HFFc6 (cell line): ENCODE measurements at regions not wholly inside any gene's neighbourhood (a gene's known extent, or its start where the extent isn't known, plus 50 kb on each side); places are given as distances from the start of the nearest gene placed in this dataset.
"Not testable (repeated sequence)": the region's sequence is repeated elsewhere in the genome, so short reads cannot be mapped to it uniquely, and the experiment has no call there.

ENCODE experiments used
- DNase-seq: peaks from one replicate; pipeline ENCODE4 v3.0.0-alpha.2; 2018
- H3K27ac Mint-ChIP-seq: 2 replicates; pipeline ENCODE4 v1.8.0; 2020; ENCODE audit warnings: mild to moderate bottlenecking, mixed read lengths
- H3K27me3 Mint-ChIP-seq: 2 replicates; pipeline ENCODE4 v1.8.0; 2021; ENCODE audit warnings: mild to moderate bottlenecking, moderate library complexity, mixed read lengths; ENCODE audit not compliant: insufficient read depth
- H3K36me3 Mint-ChIP-seq: 2 replicates; pipeline ENCODE4 v1.8.0; 2021; ENCODE audit warnings: low read depth, mixed read lengths
- H3K4me1 Mint-ChIP-seq: 2 replicates; pipeline ENCODE4 v1.8.0; 2020; ENCODE audit warnings: low read depth, mixed read lengths
- H3K4me3 Mint-ChIP-seq: 2 replicates; pipeline ENCODE4 v1.8.0; 2020; ENCODE audit warnings: mild to moderate bottlenecking, moderate library complexity, mixed read lengths
- H3K9me3 Mint-ChIP-seq: 2 replicates; pipeline ENCODE4 v1.8.0; 2020; ENCODE audit warnings: mild to moderate bottlenecking, mixed read lengths
- TF ChIP-seq, protein P1 (sequence below): fragments of 200-600 bp; sonication (generic); IDR thresholded peaks from 2 replicates; pipeline ENCODE4 v1.5.0; 2021; ENCODE audit warnings: antibody characterized with exemption, mild to moderate bottlenecking

DNA sequence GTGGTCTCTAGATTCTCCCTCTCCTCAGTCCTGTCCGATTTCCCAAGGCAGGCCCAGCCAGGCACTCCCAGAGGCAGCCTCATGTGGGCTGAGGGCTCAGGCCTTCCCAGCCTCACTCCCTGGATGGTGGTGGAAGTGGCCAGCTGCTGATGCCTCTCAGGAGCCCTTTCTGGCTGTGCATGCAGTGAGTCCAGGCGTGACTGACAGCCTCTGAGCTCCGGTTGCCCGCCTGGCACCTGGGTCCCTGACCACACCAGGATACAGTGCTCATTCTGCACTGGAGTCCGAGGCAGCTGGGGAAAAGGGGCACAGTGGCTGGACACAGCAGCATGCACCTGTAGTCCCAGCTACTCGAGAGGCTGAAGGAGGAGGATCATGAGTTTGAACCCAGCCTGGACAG lies 132.6 kb downstream of the CUL2 start:
- Mint-ChIP-seq H3K4me1 (no peaks in the 10 kb centered on the region), H3K4me3 (no peak overlapping the region), H3K27me3 (peaks cover 15% of the 10 kb centered on the region), H3K36me3 (no peaks in the 10 kb centered on the region), H3K9me3 (no peaks in the 10 kb centered on the region), H3K27ac (no peak overlapping the region)
- TF ChIP-seq, protein P1, sequence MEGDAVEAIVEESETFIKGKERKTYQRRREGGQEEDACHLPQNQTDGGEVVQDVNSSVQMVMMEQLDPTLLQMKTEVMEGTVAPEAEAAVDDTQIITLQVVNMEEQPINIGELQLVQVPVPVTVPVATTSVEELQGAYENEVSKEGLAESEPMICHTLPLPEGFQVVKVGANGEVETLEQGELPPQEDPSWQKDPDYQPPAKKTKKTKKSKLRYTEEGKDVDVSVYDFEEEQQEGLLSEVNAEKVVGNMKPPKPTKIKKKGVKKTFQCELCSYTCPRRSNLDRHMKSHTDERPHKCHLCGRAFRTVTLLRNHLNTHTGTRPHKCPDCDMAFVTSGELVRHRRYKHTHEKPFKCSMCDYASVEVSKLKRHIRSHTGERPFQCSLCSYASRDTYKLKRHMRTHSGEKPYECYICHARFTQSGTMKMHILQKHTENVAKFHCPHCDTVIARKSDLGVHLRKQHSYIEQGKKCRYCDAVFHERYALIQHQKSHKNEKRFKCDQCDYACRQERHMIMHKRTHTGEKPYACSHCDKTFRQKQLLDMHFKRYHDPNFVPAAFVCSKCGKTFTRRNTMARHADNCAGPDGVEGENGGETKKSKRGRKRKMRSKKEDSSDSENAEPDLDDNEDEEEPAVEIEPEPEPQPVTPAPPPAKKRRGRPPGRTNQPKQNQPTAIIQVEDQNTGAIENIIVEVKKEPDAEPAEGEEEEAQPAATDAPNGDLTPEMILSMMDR: no peak
- DNase-seq: no peak

DNA sequence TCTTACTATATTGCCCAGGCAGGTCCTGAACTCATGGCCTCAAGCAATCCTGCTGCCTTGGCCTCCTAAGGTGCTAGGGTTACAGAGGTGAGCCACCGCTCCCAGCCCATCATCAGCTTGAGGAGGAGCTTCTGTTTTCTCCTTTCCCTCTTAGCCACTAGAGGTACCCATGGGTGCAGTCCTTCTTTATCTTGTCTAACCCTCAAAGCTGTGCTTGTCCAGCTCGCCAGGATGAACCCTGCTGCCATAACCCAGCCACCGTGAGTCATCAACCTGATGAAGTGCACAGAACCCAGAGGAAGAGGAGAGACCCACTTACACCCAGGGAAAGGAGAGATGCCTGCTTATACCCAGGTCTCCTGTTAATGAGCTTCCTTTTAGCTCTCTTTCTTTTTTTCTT lies 133.4 kb downstream of the CUL2 start:
- no peak overlapping the region for H3K27ac Mint-ChIP-seq
- no peak overlapping the region for H3K4me3 Mint-ChIP-seq
- no peaks in the 10 kb centered on the region for H3K36me3 Mint-ChIP-seq
- peaks cover 15% of the 10 kb centered on the region for H3K27me3 Mint-ChIP-seq
- H3K9me3 Mint-ChIP-seq: no peaks in the 10 kb centered on the region
- TF ChIP-seq, protein P1: peak; percentile 38; the same call in 1 of the 2 replicates
- H3K4me1 Mint-ChIP-seq: no peaks in the 10 kb centered on the region
- peak; percentile 7 for DNase-seq

GRCh38 chr10:34955391-34955790 lies 134.8 kb downstream of the CUL2 start:
- DNase-seq: no peak
- TF ChIP-seq, protein P1: no peak
- Mint-ChIP-seq H3K4me1 (no peaks in the 10 kb centered on the region), H3K27me3 (peaks cover 15% of the 10 kb centered on the region), H3K4me3 (no peak overlapping the region), H3K9me3 (no peaks in the 10 kb centered on the region), H3K36me3 (no peaks in the 10 kb centered on the region), H3K27ac (no peak overlapping the region)

DNA sequence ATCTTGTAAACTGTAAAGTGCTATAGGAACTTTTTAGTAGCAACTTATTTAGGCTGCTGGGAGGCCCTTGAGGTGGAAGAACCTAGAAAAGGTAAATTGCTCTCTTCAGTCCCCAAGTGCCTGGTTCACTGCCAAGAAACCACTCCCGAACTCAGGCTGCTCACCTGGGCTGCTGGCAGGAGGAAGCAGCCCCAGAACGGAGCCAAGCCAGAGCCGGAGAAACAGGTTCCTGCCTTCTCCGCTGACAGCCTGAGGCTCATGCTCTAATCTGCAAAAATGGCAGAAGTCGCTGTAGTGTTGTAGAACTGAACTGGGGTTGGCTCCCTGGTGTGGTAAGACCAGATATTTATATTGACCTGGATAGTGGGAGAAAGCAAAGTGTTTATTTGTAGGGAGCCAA lies 136.0 kb downstream of the CUL2 start:
- no peak for DNase-seq
- no peaks in the 10 kb centered on the region for H3K36me3 Mint-ChIP-seq
- no peaks in the 10 kb centered on the region for H3K4me1 Mint-ChIP-seq
- peaks cover 15% of the 10 kb centered on the region for H3K27me3 Mint-ChIP-seq
- no peak overlapping the region for H3K4me3 Mint-ChIP-seq
- TF ChIP-seq, protein P1: no peak
- H3K9me3 Mint-ChIP-seq: no peaks in the 10 kb centered on the region
- no peak overlapping the region for H3K27ac Mint-ChIP-seq

GRCh38 chr10:34951263-34951887 lies 136.3 kb upstream of the PARD3 start:
- H3K36me3 Mint-ChIP-seq, H3K9me3 Mint-ChIP-seq, DNase-seq, H3K27ac Mint-ChIP-seq, H3K4me1 Mint-ChIP-seq, H3K4me3 Mint-ChIP-seq: not testable (repeated sequence)
- peaks cover 15% of the 10 kb centered on the region for H3K27me3 Mint-ChIP-seq

DNA sequence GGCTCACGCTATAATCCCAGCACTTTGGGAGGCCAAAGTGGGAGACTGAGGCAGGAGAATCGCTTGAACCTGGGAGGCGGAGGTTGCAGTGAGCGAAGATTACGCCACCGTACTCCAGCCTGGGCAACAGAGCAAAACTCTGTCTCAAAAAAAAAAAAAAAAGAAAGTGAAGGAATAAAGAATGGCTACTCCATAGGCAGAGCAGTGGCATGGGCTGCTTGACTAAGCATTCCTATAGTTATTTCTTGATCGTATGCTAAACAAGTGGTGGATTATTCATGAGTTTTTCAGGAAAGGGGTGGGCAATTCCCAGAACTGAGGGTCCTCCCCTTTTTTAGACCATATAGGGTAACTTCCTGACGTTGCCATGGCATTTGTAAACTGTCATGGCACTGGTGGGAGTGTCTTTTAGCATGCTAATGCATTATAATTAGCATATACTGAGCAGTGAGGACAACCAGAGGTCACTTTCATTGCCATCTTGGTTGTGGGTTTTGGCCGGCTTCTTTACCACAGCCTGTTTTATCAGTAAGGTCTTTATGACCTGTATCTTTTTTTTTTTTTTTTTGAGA lies 130.9 kb upstream of the PARD3 start:
- peaks cover 17% of the 10 kb centered on the region for H3K27me3 Mint-ChIP-seq
- not testable (repeated sequence) for H3K4me3 Mint-ChIP-seq, H3K9me3 Mint-ChIP-seq, H3K36me3 Mint-ChIP-seq, DNase-seq, H3K4me1 Mint-ChIP-seq, H3K27ac Mint-ChIP-seq
